Ishikawa (cell line): ENCODE measurements at regions not wholly inside any gene's neighbourhood (a gene's known extent, or its start where the extent isn't known, plus 50 kb on each side); places are given as distances from the start of the nearest gene placed in this dataset.

Experiments
- CEBPB ChIP-seq: IDR thresholded peaks from 2 replicates; pipeline ENCODE4 v1.6.1; 2012
- CREB1 ChIP-seq: IDR thresholded peaks from 2 replicates; pipeline ENCODE4 v1.6.1; 2012; ENCODE audit warnings: low read depth
- EGR1 ChIP-seq: IDR thresholded peaks from 2 replicates; pipeline ENCODE4 v1.6.1; 2012
- EP300 ChIP-seq: IDR thresholded peaks from 2 replicates; pipeline ENCODE4 v1.6.1; 2012; ENCODE audit warnings: borderline replicate concordance
- FOXM1 ChIP-seq: IDR thresholded peaks from 2 replicates; pipeline ENCODE4 v1.6.1; 2012; ENCODE audit warnings: low read depth, borderline replicate concordance
- MAX ChIP-seq: IDR thresholded peaks from 2 replicates; pipeline ENCODE4 v1.6.1; 2012
- NFIC ChIP-seq: IDR thresholded peaks from 2 replicates; pipeline ENCODE4 v1.6.1; 2012
- RAD21 ChIP-seq: IDR thresholded peaks from 2 replicates; pipeline ENCODE4 v1.6.1; 2012; ENCODE audit warnings: low read depth
- REST ChIP-seq: IDR thresholded peaks from 2 replicates; pipeline ENCODE4 v1.6.1; 2012; ENCODE audit warnings: low read depth, mild to moderate bottlenecking
- TAF1 ChIP-seq: IDR thresholded peaks from 2 replicates; pipeline ENCODE4 v1.6.1; 2012; ENCODE audit warnings: low read depth, mild to moderate bottlenecking
- TCF12 ChIP-seq: IDR thresholded peaks from 2 replicates; pipeline ENCODE4 v1.6.1; 2012; ENCODE audit warnings: low read depth
- TEAD4 ChIP-seq: IDR thresholded peaks from 2 replicates; pipeline ENCODE4 v1.6.1; 2012
- USF1 ChIP-seq: IDR thresholded peaks from 2 replicates; pipeline ENCODE4 v1.6.1; 2012
- YY1 ChIP-seq: IDR thresholded peaks from 2 replicates; pipeline ENCODE4 v1.6.1; 2012; ENCODE audit warnings: low read depth
- ZBTB7A ChIP-seq: IDR thresholded peaks from 2 replicates; pipeline ENCODE4 v1.6.1; 2012; ENCODE audit warnings: low read depth

GRCh38 chr2:39568116-39568515 is 97.6 kb upstream of the TMEM178A start:
- TF ChIP-seq YY1 (no peak), FOXM1 (no peak), EGR1 (no peak), TEAD4 (no peak), TAF1 (no peak), REST (no peak), CEBPB (no peak), NFIC (no peak), EP300 (no peak), ZBTB7A (no peak), RAD21 (no peak), USF1 (no peak), TCF12 (no peak)

- TF ChIP-seq TCF12 (peak; percentile 78), TEAD4 (peak; percentile 85), NFIC (peak; percentile 30; the same call in 1 of the 2 replicates), FOXM1 (peak; percentile 68), EP300 (peak; percentile 69; the same call in 1 of the 2 replicates), CEBPB (no peak), TAF1 (no peak), YY1 (peak; percentile 51; the same call in 1 of the 2 replicates), RAD21 (peak; percentile 7; the same call in 1 of the 2 replicates), EGR1 (no peak), ZBTB7A (no peak), CREB1 (no peak)
Observed at GRCh38 chr2:39568561-39569006, 97.1 kb upstream of the TMEM178A start.

- TF ChIP-seq YY1 (no peak), TCF12 (no peak), FOXM1 (no peak), EP300 (no peak)
Observed at GRCh38 chr2:39570130-39570555, 95.6 kb upstream of the TMEM178A start.

- TF ChIP-seq ZBTB7A = no peak
- TF ChIP-seq CEBPB = no peak
- no peak for TF ChIP-seq EGR1
- TF ChIP-seq RAD21 = no peak
- TF ChIP-seq TCF12 = no peak
- TF ChIP-seq TEAD4 = no peak
- TF ChIP-seq TAF1 = no peak
- no peak for TF ChIP-seq MAX
- TF ChIP-seq EP300 = no peak
- TF ChIP-seq NFIC = no peak
- no peak for TF ChIP-seq USF1
- no peak for TF ChIP-seq YY1
Observed at GRCh38 chr2:39570614-39571013, 95.1 kb upstream of the TMEM178A start.

- no peak for TF ChIP-seq REST
- TF ChIP-seq YY1 = no peak
- no peak for TF ChIP-seq USF1
- no peak for TF ChIP-seq ZBTB7A
- TF ChIP-seq FOXM1 = no peak
- TF ChIP-seq EGR1 = no peak
- TF ChIP-seq EP300 = no peak
- TF ChIP-seq MAX = no peak
- TF ChIP-seq CEBPB = no peak
- TF ChIP-seq CREB1 = no peak
Observed at GRCh38 chr2:39571111-39571731, 94.5 kb upstream of the TMEM178A start.
